Endothelial cell (in vitro differentiated cells): ENCODE measurements at regions not wholly inside any gene's neighbourhood (a gene's known extent, or its start where the extent isn't known, plus 50 kb on each side); places are given as distances from the start of the nearest gene placed in this dataset.
"Not testable (repeated sequence)": the region's sequence is repeated elsewhere in the genome, so short reads cannot be mapped to it uniquely, and the experiment has no call there.

Source experiments
- DNase-seq: peaks from one replicate; pipeline ENCODE4 v3.0.0; 2021; ENCODE audit warnings: low spot score
- H3K27ac Mint-ChIP-seq: one replicate; pipeline ENCODE4 v1.8.0; 2021; ENCODE audit warnings: mixed read lengths, inconsistent platforms; ENCODE audit not compliant: unreplicated experiment
- H3K27me3 Mint-ChIP-seq: one replicate; pipeline ENCODE4 v1.8.0; 2021; ENCODE audit warnings: mild to moderate bottlenecking, moderate library complexity, mixed read lengths, inconsistent platforms; ENCODE audit not compliant: unreplicated experiment
- H3K36me3 Mint-ChIP-seq: one replicate; pipeline ENCODE4 v1.8.0; 2021; ENCODE audit warnings: mild to moderate bottlenecking, low read depth, mixed read lengths, inconsistent platforms; ENCODE audit not compliant: unreplicated experiment
- H3K4me1 Mint-ChIP-seq: one replicate; pipeline ENCODE4 v1.8.0; 2021; ENCODE audit warnings: mild to moderate bottlenecking, mixed read lengths, inconsistent platforms; ENCODE audit not compliant: unreplicated experiment
- H3K4me3 Mint-ChIP-seq: one replicate; pipeline ENCODE4 v1.8.0; 2021; ENCODE audit warnings: mild to moderate bottlenecking, mixed read lengths, inconsistent platforms; ENCODE audit not compliant: unreplicated experiment
- H3K9me3 Mint-ChIP-seq: one replicate; pipeline ENCODE4 v1.8.0; 2021; ENCODE audit warnings: mixed read lengths, inconsistent platforms; ENCODE audit not compliant: unreplicated experiment
- CTCF ChIP-seq: fragments of 200-600 bp; sonication (generic); IDR thresholded peaks from one replicate; pipeline ENCODE4 v1.5.0; 2021; ENCODE audit warnings: antibody characterized with exemption; ENCODE audit not compliant: unreplicated experiment

- H3K27me3 Mint-ChIP-seq = peaks cover 4% of the 10 kb centered on the region
Observed at GRCh38 chr9:40935336-40935735, 193.1 kb downstream of the FOXD4L6 start.

GRCh38 chr9:40934480-40934879, 194.0 kb downstream of the FOXD4L6 start:
- not testable (repeated sequence) for H3K27ac Mint-ChIP-seq, H3K4me3 Mint-ChIP-seq, H3K36me3 Mint-ChIP-seq

More at GRCh38 chr9:40935336-40935735, 193.1 kb downstream of the FOXD4L6 start:
- H3K36me3 Mint-ChIP-seq = no peaks in the 10 kb centered on the region
- H3K4me1 Mint-ChIP-seq = no peaks in the 10 kb centered on the region
- H3K27ac Mint-ChIP-seq = no peak overlapping the region
- peaks cover 10% of the 10 kb centered on the region for H3K9me3 Mint-ChIP-seq
- no peak overlapping the region for H3K4me3 Mint-ChIP-seq
- TF ChIP-seq CTCF = no peak
- no peak for DNase-seq

GRCh38 chr9:40930426-40930825, 198.1 kb downstream of the FOXD4L6 start:
- Mint-ChIP-seq H3K27me3 (peaks cover 18% of the 10 kb centered on the region), H3K36me3 (peaks cover 15% of the 10 kb centered on the region), H3K9me3 (peaks cover 35% of the 10 kb centered on the region)
- not testable (repeated sequence) for H3K4me3 Mint-ChIP-seq, H3K27ac Mint-ChIP-seq, H3K4me1 Mint-ChIP-seq, DNase-seq

More at GRCh38 chr9:40934480-40934879, 194.0 kb downstream of the FOXD4L6 start:
- H3K9me3 Mint-ChIP-seq = peaks cover 10% of the 10 kb centered on the region
- DNase-seq, H3K27me3 Mint-ChIP-seq, H3K4me1 Mint-ChIP-seq: not testable (repeated sequence)

DNA sequence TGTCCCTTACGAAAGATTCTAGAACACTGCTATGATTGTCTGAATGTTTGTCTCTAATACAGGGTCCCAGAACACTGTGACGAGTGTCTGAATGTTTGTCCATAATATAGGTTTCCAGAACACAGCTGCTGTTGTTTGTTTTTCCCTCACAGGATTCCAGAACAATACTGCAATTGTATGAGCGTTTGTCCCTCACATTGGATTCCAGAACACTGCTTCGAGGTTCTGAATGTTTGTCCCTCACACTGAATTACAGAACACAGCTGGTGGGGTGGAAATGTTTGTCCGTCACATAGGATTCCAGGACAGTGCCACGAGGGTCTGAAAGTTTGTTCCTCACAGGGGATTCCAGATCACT, 199.0 kb downstream of the FOXD4L6 start:
- H3K27me3 Mint-ChIP-seq = peaks cover 23% of the 10 kb centered on the region
- peaks cover 45% of the 10 kb centered on the region for H3K9me3 Mint-ChIP-seq
- H3K4me1 Mint-ChIP-seq, H3K27ac Mint-ChIP-seq, H3K4me3 Mint-ChIP-seq, DNase-seq: not testable (repeated sequence)
- peaks cover 20% of the 10 kb centered on the region for H3K36me3 Mint-ChIP-seq

DNA sequence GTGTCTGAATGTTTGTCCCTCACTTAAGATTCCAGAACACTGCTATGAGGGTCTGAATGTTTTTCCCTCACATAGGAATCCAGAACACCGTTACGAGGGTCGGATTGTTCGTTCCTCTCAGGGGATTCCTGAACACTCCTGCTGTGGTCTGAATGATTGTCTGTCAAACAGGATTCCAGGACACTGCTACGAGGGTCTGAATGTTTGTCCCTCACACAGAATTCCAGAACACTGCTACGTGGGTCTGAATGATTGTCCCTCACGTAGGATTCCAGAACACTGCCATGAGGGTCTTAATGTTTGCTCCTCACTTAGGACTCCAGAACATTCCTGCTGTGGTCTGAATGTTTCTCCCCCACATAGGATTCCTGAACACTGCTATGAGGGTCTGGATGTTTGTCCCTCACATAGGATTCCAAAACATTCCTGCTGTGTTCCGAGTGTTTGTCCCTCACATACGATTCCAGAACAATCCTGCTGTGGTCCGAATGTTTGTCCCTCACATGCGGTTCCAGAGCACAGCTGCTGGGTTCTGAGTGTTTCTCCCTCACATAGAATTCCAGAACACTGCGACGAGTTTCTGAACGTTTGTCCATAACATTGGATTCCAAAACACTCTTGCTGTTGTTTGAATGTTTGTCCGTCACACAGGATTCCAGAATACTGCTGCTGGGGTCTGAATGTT, 199.5 kb downstream of the FOXD4L6 start:
- Mint-ChIP-seq H3K4me1 (no peaks in the 10 kb centered on the region), H3K27ac (no peak overlapping the region), H3K36me3 (peaks cover 20% of the 10 kb centered on the region), H3K9me3 (peaks cover 46% of the 10 kb centered on the region), H3K4me3 (no peak overlapping the region), H3K27me3 (peaks cover 23% of the 10 kb centered on the region)
- no peak for DNase-seq
- TF ChIP-seq CTCF = no peak

- DNase-seq = no peak
- TF ChIP-seq CTCF = no peak
- Mint-ChIP-seq H3K4me3 (no peak overlapping the region), H3K27ac (no peak overlapping the region), H3K36me3 (peaks cover 20% of the 10 kb centered on the region), H3K27me3 (peaks cover 26% of the 10 kb centered on the region), H3K4me1 (no peaks in the 10 kb centered on the region), H3K9me3 (peaks cover 46% of the 10 kb centered on the region)
Observed at GRCh38 chr9:40927851-40928802, 200.4 kb downstream of the FOXD4L6 start.
